NCI-H1092 (cell line): ENCODE measurements at regions not wholly inside any gene's neighbourhood (a gene's known extent, or its start where the extent isn't known, plus 50 kb on each side); places are given as distances from the start of the nearest gene placed in this dataset.

ENCODE experiments used
- DNase-seq: peaks from one replicate; lab custom pipeline; 2025; lab: John Stamatoyannopoulos, UW

GRCh38 chrX:13903405-13903804, 86.5 kb upstream of the GPM6B start:
- no peak for DNase-seq

GRCh38 chrX:13902406-13902805, 85.5 kb upstream of the GPM6B start:
- no peak for DNase-seq

- no peak for DNase-seq
These were observed 84.5 kb upstream of the GPM6B start for GRCh38 chrX:13901354-13901753.

GRCh38 chrX:13900351-13900750, 83.5 kb upstream of the GPM6B start:
- no peak for DNase-seq

- no peak for DNase-seq
These were observed 82.7 kb upstream of the GPM6B start for GRCh38 chrX:13899607-13900006.

- DNase-seq, result no peak
These were observed 81.7 kb upstream of the GPM6B start for GRCh38 chrX:13898603-13899002.

GRCh38 chrX:13898083-13898482, 81.2 kb upstream of the GPM6B start:
- no peak for DNase-seq

GRCh38 chrX:13897566-13897965, 80.7 kb upstream of the GPM6B start:
- no peak for DNase-seq

GRCh38 chrX:13894888-13895565, 78.1 kb upstream of the GPM6B start:
- DNase-seq, result no peak

GRCh38 chrX:13893826-13894225, 76.9 kb upstream of the GPM6B start:
- DNase-seq, result no peak

- DNase-seq, result no peak
These were observed 76.0 kb upstream of the GPM6B start for GRCh38 chrX:13892856-13893255.

GRCh38 chrX:13891377-13892140, 74.7 kb upstream of the GPM6B start:
- DNase-seq, result no peak

GRCh38 chrX:13890806-13891205, 73.9 kb upstream of the GPM6B start:
- DNase-seq, result no peak

- DNase-seq, result no peak
These were observed 71.4 kb upstream of the GPM6B start for GRCh38 chrX:13888284-13888683.

GRCh38 chrX:13885591-13885990, 68.7 kb upstream of the GPM6B start:
- DNase-seq, result no peak

- no peak for DNase-seq
These were observed 59.8 kb upstream of the GPM6B start for GRCh38 chrX:13876652-13877051.

GRCh38 chrX:13875572-13875971, 58.7 kb upstream of the GPM6B start:
- no peak for DNase-seq

- no peak for DNase-seq
These were observed 51.7 kb upstream of the GPM6B start for GRCh38 chrX:13868591-13868990.
